ENCODE measurements at regions not wholly inside any gene's neighbourhood (a gene's known extent, or its start where the extent isn't known, plus 50 kb on each side); places are given as distances from the start of the nearest gene placed in this dataset.

GRCh38 chr4:72786401-72786990 lies 217.5 kb upstream of the ADAMTS3 start:
- WGBS = 74% methylated on average over 6 of the region's 6 CpGs
- no peak overlapping the region for H3K9ac ChIP-seq (ENCODE audit: low read depth in 1 of 2, low read length in 2 of 2)
- H3K27me3 ChIP-seq (ENCODE audit: control insufficient read depth in 4 of 4, insufficient read depth in 4 of 4, low read length in 3 of 4) = no peaks in the 10 kb centered on the region
- H3K9me3 ChIP-seq (ENCODE audit: control insufficient read depth in 4 of 4, low read length in 3 of 4) = no peaks in the 10 kb centered on the region
- DNase-seq (ENCODE audit: low spot score) = no peak
- no peaks in the 10 kb centered on the region for H3K36me3 ChIP-seq (ENCODE audit: control insufficient read depth in 4 of 4, insufficient read depth in 3 of 4, low read depth in 1 of 4, low read length in 3 of 4)
- TF ChIP-seq JUND (IDR thresholded peaks at IDR 0.05) (no peak), TAF1 (conservative IDR thresholded peaks at IDR 0.05) (no peak), FOXA2 (IDR thresholded peaks at IDR 0.05) (no peak), SP1 (IDR thresholded peaks at IDR 0.05) (no peak), ATF3 (IDR thresholded peaks at IDR 0.05) (no peak), YY1 (IDR thresholded peaks at IDR 0.05) (no peak), HNF4G (IDR thresholded peaks at IDR 0.05) (no peak)
- H3K4me3 ChIP-seq (ENCODE audit: low read depth in 1 of 3, low read length in 3 of 3) = no peak overlapping the region
- no peak overlapping the region for H3K27ac ChIP-seq (ENCODE audit: low read depth in 1 of 2, low read length in 2 of 2)
- H3K4me1 ChIP-seq (ENCODE audit: control insufficient read depth in 4 of 4, insufficient read depth in 4 of 4, low read length in 3 of 4) = no peaks in the 10 kb centered on the region

GRCh38 chr4:72779241-72779640 lies 210.2 kb upstream of the ADAMTS3 start:
- no peaks in the 10 kb centered on the region for H3K36me3 ChIP-seq (ENCODE audit: control insufficient read depth in 4 of 4, insufficient read depth in 3 of 4, low read depth in 1 of 4, low read length in 3 of 4)
- 79% methylated on average over 4 of the region's 4 CpGs for WGBS

GRCh38 chr4:72777436-72777835 lies 208.4 kb upstream of the ADAMTS3 start:
- WGBS = 72% methylated on average over 6 of the region's 6 CpGs
- no peak for DNase-seq (ENCODE audit: low spot score)
- no peaks in the 10 kb centered on the region for H3K9me3 ChIP-seq (ENCODE audit: control insufficient read depth in 4 of 4, low read length in 3 of 4)
- no peaks in the 10 kb centered on the region for H3K36me3 ChIP-seq (ENCODE audit: control insufficient read depth in 4 of 4, insufficient read depth in 3 of 4, low read depth in 1 of 4, low read length in 3 of 4)
- no peaks in the 10 kb centered on the region for H3K4me1 ChIP-seq (ENCODE audit: control insufficient read depth in 4 of 4, insufficient read depth in 4 of 4, low read length in 3 of 4)
- H3K4me3 ChIP-seq (ENCODE audit: low read depth in 1 of 3, low read length in 3 of 3) = no peak overlapping the region
- no peaks in the 10 kb centered on the region for H3K27me3 ChIP-seq (ENCODE audit: control insufficient read depth in 4 of 4, insufficient read depth in 4 of 4, low read length in 3 of 4)
- H3K9ac ChIP-seq (ENCODE audit: low read depth in 1 of 2, low read length in 2 of 2) = no peak overlapping the region
- no peak overlapping the region for H3K27ac ChIP-seq (ENCODE audit: low read depth in 1 of 2, low read length in 2 of 2)
- TF ChIP-seq HNF4G (IDR thresholded peaks at IDR 0.05) = no peak
- no peak for TF ChIP-seq YY1 (IDR thresholded peaks at IDR 0.05)
- no peak for TF ChIP-seq RXRA (IDR thresholded peaks at IDR 0.05)
- no peak for TF ChIP-seq REST (IDR thresholded peaks at IDR 0.05)
- no peak for TF ChIP-seq EGR1 (IDR thresholded peaks at IDR 0.05; ENCODE audit: low read depth in 2 of 2)
- TF ChIP-seq ZBTB33 (IDR thresholded peaks at IDR 0.05) = no peak
- no peak for TF ChIP-seq FOXA2 (IDR thresholded peaks at IDR 0.05)
- no peak for TF ChIP-seq RAD21 (IDR thresholded peaks at IDR 0.05)
- TF ChIP-seq TAF1 (conservative IDR thresholded peaks at IDR 0.05) = no peak
- TF ChIP-seq MAX (IDR thresholded peaks at IDR 0.05) = no peak
- TF ChIP-seq ATF3 (IDR thresholded peaks at IDR 0.05) = no peak
- TF ChIP-seq SP1 (IDR thresholded peaks at IDR 0.05) = no peak

More at GRCh38 chr4:72779241-72779640, 210.2 kb upstream of the ADAMTS3 start:
- no peaks in the 10 kb centered on the region for H3K4me1 ChIP-seq (ENCODE audit: control insufficient read depth in 4 of 4, insufficient read depth in 4 of 4, low read length in 3 of 4)
- no peaks in the 10 kb centered on the region for H3K9me3 ChIP-seq (ENCODE audit: control insufficient read depth in 4 of 4, low read length in 3 of 4)
- DNase-seq (ENCODE audit: low spot score) = no peak
- no peak overlapping the region for H3K27ac ChIP-seq (ENCODE audit: low read depth in 1 of 2, low read length in 2 of 2)
- no peaks in the 10 kb centered on the region for H3K27me3 ChIP-seq (ENCODE audit: control insufficient read depth in 4 of 4, insufficient read depth in 4 of 4, low read length in 3 of 4)
- H3K9ac ChIP-seq (ENCODE audit: low read depth in 1 of 2, low read length in 2 of 2) = no peak overlapping the region
- no peak overlapping the region for H3K4me3 ChIP-seq (ENCODE audit: low read depth in 1 of 3, low read length in 3 of 3)
- no peak for TF ChIP-seq EGR1 (IDR thresholded peaks at IDR 0.05; ENCODE audit: low read depth in 2 of 2)
- TF ChIP-seq TAF1 (conservative IDR thresholded peaks at IDR 0.05) = no peak
- TF ChIP-seq MAX (IDR thresholded peaks at IDR 0.05) = no peak
- TF ChIP-seq YY1 (IDR thresholded peaks at IDR 0.05) = no peak
- TF ChIP-seq SP1 (IDR thresholded peaks at IDR 0.05) = no peak
- TF ChIP-seq HNF4G (IDR thresholded peaks at IDR 0.05) = no peak
- no peak for TF ChIP-seq RXRA (IDR thresholded peaks at IDR 0.05)
- no peak for TF ChIP-seq GABPA (IDR thresholded peaks at IDR 0.05 in 1 of 2, conservative IDR thresholded peaks at IDR 0.05 in 1 of 2)
- no peak for TF ChIP-seq HNF4A (conservative IDR thresholded peaks at IDR 0.05)
- TF ChIP-seq ZBTB33 (IDR thresholded peaks at IDR 0.05) = no peak
- no peak for TF ChIP-seq RAD21 (IDR thresholded peaks at IDR 0.05)
